ENCODE measurements at regions not wholly inside any gene's neighbourhood (a gene's known extent, or its start where the extent isn't known, plus 50 kb on each side); places are given as distances from the start of the nearest gene placed in this dataset.

DNA sequence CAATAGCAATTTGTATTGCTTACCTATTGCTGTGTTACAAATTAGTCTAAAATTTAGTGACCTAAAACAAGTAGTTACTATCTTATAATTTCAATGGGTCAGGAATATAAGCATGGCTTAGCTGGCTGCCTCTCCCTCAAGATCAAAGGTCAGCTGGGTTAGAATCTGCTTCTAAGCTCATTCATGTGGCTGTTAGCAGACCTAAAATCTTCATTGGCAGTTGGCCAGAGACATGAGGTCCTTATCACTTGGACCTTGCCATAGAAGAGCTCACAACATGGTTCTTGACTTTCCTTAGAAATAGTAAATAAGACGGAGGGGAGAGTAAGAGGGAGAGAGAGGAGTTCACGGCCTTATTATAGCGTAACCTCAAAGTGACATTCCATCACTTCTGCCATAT lies 468.0 kb downstream of the HTR7 start:
- H3K9me3 Mint-ChIP-seq, result no peaks in the 10 kb centered on the region
- POLR2A ChIA-PET, result no interaction called here
- no peak overlapping the region for H3K27ac Mint-ChIP-seq

DNA sequence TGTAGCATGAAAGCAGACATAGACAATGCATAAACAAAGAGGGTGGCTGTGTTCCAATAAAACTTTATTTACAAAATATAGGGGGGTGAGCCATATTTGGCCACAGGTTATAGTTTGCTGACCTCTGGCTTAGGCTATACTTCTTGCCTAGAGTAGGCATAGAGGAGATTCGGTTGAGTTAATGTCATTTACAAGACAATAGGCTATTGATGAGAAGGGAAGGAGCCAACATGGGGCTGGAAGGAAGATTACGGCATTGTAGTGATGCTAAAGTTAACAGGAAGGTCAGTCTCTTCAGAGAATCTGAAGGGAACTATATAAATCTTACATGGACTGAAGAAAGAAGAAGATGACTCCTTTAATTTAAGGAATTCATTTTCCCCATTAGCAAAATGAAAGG lies 463.5 kb downstream of the HTR7 start:
- Histone ChIP-seq H3K4me3 (ENCODE audit: control insufficient read depth in 1 of 2, extremely low read depth in 1 of 2, low read length in 1 of 2) (no peak overlapping the region), H3K36me3 (ENCODE audit: control insufficient read depth in 2 of 2, extremely low read depth in 1 of 2, insufficient read depth in 1 of 2, low read length in 1 of 2) (no peaks in the 10 kb centered on the region), H3K4me1 (ENCODE audit: control insufficient read depth in 1 of 2, extremely low read depth in 1 of 2, insufficient read depth in 2 of 2, low read length in 2 of 2) (no peaks in the 10 kb centered on the region), H3K9me3 (no peaks in the 10 kb centered on the region), H3K27me3 (replicated peaks in 1 of 2; ENCODE audit: control insufficient read depth in 2 of 2, extremely low read depth in 1 of 2, insufficient read depth in 2 of 2, low read length in 1 of 2) (no peaks in the 10 kb centered on the region), H3K27ac (ENCODE audit: low read length) (no peak overlapping the region)
- 67% methylated on average over 1 of the region's 2 CpGs for WGBS (ENCODE audit: insufficient coverage)
- ChIA-PET CTCF (no interaction called here), POLR2A (no interaction called here)
- DNase-seq, result no peak
- Mint-ChIP-seq H3K27ac (no peak overlapping the region), H3K9me3 (no peaks in the 10 kb centered on the region), H3K27me3 (no peaks in the 10 kb centered on the region), H3K4me3 (no peak overlapping the region), H3K36me3 (no peaks in the 10 kb centered on the region), H3K4me1 (no peaks in the 10 kb centered on the region)
- no peak for ATAC-seq (replicated peaks in 1 of 4)

More for the DNA sequence above, 468.0 kb downstream of the HTR7 start:
- DNase-seq (no peak), ATAC-seq (replicated peaks in 1 of 4) (no peak)
- Histone ChIP-seq H3K9me3 (no peaks in the 10 kb centered on the region), H3K27me3 (replicated peaks in 1 of 2; ENCODE audit: control insufficient read depth in 2 of 2, extremely low read depth in 1 of 2, insufficient read depth in 2 of 2, low read length in 1 of 2) (no peaks in the 10 kb centered on the region), H3K27ac (ENCODE audit: low read length) (no peak overlapping the region), H3K36me3 (ENCODE audit: control insufficient read depth in 2 of 2, extremely low read depth in 1 of 2, insufficient read depth in 1 of 2, low read length in 1 of 2) (no peaks in the 10 kb centered on the region), H3K4me3 (ENCODE audit: control insufficient read depth in 1 of 2, extremely low read depth in 1 of 2, low read length in 1 of 2) (no peak overlapping the region), H3K4me1 (ENCODE audit: control insufficient read depth in 1 of 2, extremely low read depth in 1 of 2, insufficient read depth in 2 of 2, low read length in 2 of 2) (no peaks in the 10 kb centered on the region)
- Mint-ChIP-seq H3K4me3 (no peak overlapping the region), H3K36me3 (no peaks in the 10 kb centered on the region), H3K4me1 (no peaks in the 10 kb centered on the region), H3K27me3 (no peaks in the 10 kb centered on the region)
- WGBS (ENCODE audit: insufficient coverage), result no CpG with 5 or more reads among the region's 3 CpGs
- CTCF ChIA-PET, result no interaction called here

DNA sequence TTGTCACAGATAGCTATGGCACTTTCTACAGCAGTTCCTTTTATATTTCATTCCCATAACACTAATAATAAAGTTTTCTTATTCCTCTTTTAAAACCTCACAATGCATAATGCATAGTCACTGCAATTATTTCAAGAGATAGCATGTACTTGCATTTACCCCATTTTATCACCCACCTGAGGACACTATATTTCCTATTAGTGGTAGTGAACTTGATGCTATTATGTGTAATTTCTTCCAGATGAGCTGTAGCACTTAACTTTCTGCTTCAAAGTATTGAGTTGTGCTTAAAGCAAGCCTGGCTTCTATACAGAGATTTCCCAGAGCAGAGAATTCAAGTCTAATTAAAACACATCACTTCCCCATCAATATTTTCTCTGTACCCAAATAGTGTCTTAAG lies 461.1 kb downstream of the HTR7 start:
- Histone ChIP-seq H3K27ac (ENCODE audit: low read length) (no peak overlapping the region), H3K4me1 (ENCODE audit: control insufficient read depth in 1 of 2, extremely low read depth in 1 of 2, insufficient read depth in 2 of 2, low read length in 2 of 2) (no peaks in the 10 kb centered on the region), H3K9me3 (no peaks in the 10 kb centered on the region), H3K4me3 (ENCODE audit: control insufficient read depth in 1 of 2, extremely low read depth in 1 of 2, low read length in 1 of 2) (no peak overlapping the region), H3K27me3 (replicated peaks in 1 of 2; ENCODE audit: control insufficient read depth in 2 of 2, extremely low read depth in 1 of 2, insufficient read depth in 2 of 2, low read length in 1 of 2) (no peaks in the 10 kb centered on the region), H3K36me3 (ENCODE audit: control insufficient read depth in 2 of 2, extremely low read depth in 1 of 2, insufficient read depth in 1 of 2, low read length in 1 of 2) (no peaks in the 10 kb centered on the region)
- ChIA-PET CTCF (no interaction called here), POLR2A (no interaction called here)
- no peak for ATAC-seq (replicated peaks in 1 of 4)
- Mint-ChIP-seq H3K9me3 (no peaks in the 10 kb centered on the region), H3K27ac (no peak overlapping the region), H3K4me3 (no peak overlapping the region), H3K4me1 (no peaks in the 10 kb centered on the region), H3K27me3 (no peaks in the 10 kb centered on the region), H3K36me3 (no peaks in the 10 kb centered on the region)
- no peak for DNase-seq

DNA sequence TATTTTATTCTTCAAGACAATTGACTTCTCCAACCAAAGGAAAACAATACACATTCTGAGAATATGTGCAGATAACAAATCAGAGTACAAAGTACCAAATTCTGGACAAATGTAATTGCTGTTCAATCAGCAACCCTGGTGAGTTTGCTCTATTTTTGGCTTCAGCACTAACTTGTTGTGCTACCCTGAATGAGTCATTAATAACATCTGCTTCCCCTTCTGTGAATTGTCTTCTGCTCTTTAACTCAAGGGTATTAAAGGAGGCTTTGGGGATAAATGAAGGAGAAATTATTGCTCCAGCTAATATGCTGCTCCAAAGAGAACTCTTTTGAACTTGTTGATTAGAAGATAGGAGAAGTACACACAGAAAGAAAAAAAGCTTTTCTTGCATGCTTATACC lies 459.3 kb downstream of the HTR7 start:
- no peaks in the 10 kb centered on the region for H3K9me3 Mint-ChIP-seq
- H3K4me1 ChIP-seq (ENCODE audit: control insufficient read depth in 1 of 2, extremely low read depth in 1 of 2, insufficient read depth in 2 of 2, low read length in 2 of 2), result no peaks in the 10 kb centered on the region
- no peaks in the 10 kb centered on the region for H3K36me3 Mint-ChIP-seq
- POLR2A ChIA-PET, result no interaction called here
- ATAC-seq (replicated peaks in 1 of 4) (no peak), DNase-seq (no peak)
- H3K4me1 Mint-ChIP-seq, result no peaks in the 10 kb centered on the region
- H3K4me3 ChIP-seq (ENCODE audit: control insufficient read depth in 1 of 2, extremely low read depth in 1 of 2, low read length in 1 of 2), result no peak overlapping the region
- H3K27ac Mint-ChIP-seq, result no peak overlapping the region
- H3K27ac ChIP-seq (ENCODE audit: low read length), result no peak overlapping the region
- CTCF ChIA-PET, result no interaction called here
- no peaks in the 10 kb centered on the region for H3K9me3 ChIP-seq
- no peaks in the 10 kb centered on the region for H3K27me3 Mint-ChIP-seq
- no peaks in the 10 kb centered on the region for H3K36me3 ChIP-seq (ENCODE audit: control insufficient read depth in 2 of 2, extremely low read depth in 1 of 2, insufficient read depth in 1 of 2, low read length in 1 of 2)
- no peaks in the 10 kb centered on the region for H3K27me3 ChIP-seq (replicated peaks in 1 of 2; ENCODE audit: control insufficient read depth in 2 of 2, extremely low read depth in 1 of 2, insufficient read depth in 2 of 2, low read length in 1 of 2)
- H3K4me3 Mint-ChIP-seq, result no peak overlapping the region

DNA sequence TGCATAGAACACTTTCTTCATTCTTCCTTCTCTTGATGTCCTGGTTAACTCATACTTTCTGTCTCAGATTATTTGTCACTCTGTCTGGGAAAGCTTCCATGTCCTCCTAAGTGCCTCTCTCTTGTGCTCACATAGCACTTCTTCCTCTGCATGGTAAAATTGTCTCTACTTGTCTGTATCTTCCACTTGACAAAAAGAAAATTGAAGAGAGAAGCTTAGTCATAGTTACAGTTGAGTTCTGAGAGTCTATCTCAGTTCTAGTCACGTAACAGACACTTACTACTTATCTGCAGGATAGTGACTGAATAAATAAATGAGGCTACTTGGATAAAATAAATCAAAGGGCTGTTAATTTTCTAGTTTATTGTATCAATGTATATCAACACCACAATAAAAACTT lies 458.1 kb downstream of the HTR7 start:
- no peak for DNase-seq
- ChIA-PET POLR2A (no interaction called here), CTCF (no interaction called here)
- H3K4me3 Mint-ChIP-seq, result no peak overlapping the region
- no peaks in the 10 kb centered on the region for H3K4me1 Mint-ChIP-seq
- no peak for ATAC-seq (replicated peaks in 1 of 4)
- Histone ChIP-seq H3K36me3 (ENCODE audit: control insufficient read depth in 2 of 2, extremely low read depth in 1 of 2, insufficient read depth in 1 of 2, low read length in 1 of 2) (no peaks in the 10 kb centered on the region), H3K27ac (ENCODE audit: low read length) (no peak overlapping the region), H3K27me3 (replicated peaks in 1 of 2; ENCODE audit: control insufficient read depth in 2 of 2, extremely low read depth in 1 of 2, insufficient read depth in 2 of 2, low read length in 1 of 2) (no peaks in the 10 kb centered on the region), H3K4me3 (ENCODE audit: control insufficient read depth in 1 of 2, extremely low read depth in 1 of 2, low read length in 1 of 2) (no peak overlapping the region), H3K4me1 (ENCODE audit: control insufficient read depth in 1 of 2, extremely low read depth in 1 of 2, insufficient read depth in 2 of 2, low read length in 2 of 2) (no peaks in the 10 kb centered on the region), H3K9me3 (no peaks in the 10 kb centered on the region)
- no peaks in the 10 kb centered on the region for H3K9me3 Mint-ChIP-seq
- WGBS (ENCODE audit: insufficient coverage), result no CpG with 5 or more reads among the region's 1 CpG
- H3K27me3 Mint-ChIP-seq, result no peaks in the 10 kb centered on the region
- no peak overlapping the region for H3K27ac Mint-ChIP-seq
- no peaks in the 10 kb centered on the region for H3K36me3 Mint-ChIP-seq

DNA sequence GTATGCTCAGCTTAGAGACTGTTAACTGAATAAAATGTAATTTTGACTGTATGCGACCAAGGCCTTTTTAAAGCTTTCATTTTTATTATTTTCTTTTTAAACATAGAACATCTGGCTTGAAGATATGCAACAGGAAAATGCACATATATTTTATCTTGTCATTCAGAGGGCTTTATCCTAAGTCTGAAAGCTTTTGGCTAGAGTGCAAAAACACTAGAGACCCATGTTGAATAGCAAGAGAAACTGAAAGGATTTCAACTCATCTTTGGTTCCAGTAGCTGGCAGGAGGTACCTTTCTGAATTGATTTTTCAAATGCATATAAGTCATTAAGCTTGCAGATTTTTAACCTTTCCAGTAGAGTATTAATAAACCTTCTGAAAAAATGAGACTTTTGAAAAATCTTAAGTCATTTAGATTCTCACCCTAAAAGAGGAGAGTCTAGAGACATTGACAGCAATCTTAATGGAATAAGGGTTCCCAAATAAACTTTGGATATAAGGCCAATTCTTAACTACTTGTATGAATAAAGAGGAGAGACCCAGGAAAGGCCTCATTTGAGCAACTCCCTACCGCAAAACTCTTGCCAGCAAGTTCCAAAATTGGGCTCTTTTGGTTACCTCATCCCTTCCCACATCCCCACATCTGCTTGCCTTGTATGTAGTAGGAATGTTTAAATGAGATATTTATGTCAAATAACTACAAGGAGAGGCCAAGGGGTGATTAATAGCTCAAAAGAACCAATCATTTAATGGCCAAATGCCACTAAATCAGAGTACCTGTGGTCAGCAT lies 454.4 kb downstream of the HTR7 start:
- DNase-seq (no peak), ATAC-seq (replicated peaks in 1 of 4) (no peak)
- Histone ChIP-seq H3K27me3 (replicated peaks in 1 of 2; ENCODE audit: control insufficient read depth in 2 of 2, extremely low read depth in 1 of 2, insufficient read depth in 2 of 2, low read length in 1 of 2) (no peaks in the 10 kb centered on the region), H3K4me3 (ENCODE audit: control insufficient read depth in 1 of 2, extremely low read depth in 1 of 2, low read length in 1 of 2) (no peak overlapping the region), H3K36me3 (ENCODE audit: control insufficient read depth in 2 of 2, extremely low read depth in 1 of 2, insufficient read depth in 1 of 2, low read length in 1 of 2) (no peaks in the 10 kb centered on the region), H3K4me1 (ENCODE audit: control insufficient read depth in 1 of 2, extremely low read depth in 1 of 2, insufficient read depth in 2 of 2, low read length in 2 of 2) (no peaks in the 10 kb centered on the region), H3K9me3 (no peaks in the 10 kb centered on the region), H3K27ac (ENCODE audit: low read length) (no peak overlapping the region)
- Mint-ChIP-seq H3K27me3 (peaks cover 0 to 3% of the 10 kb centered on the region in 2 donors), H3K27ac (no peak overlapping the region), H3K36me3 (no peaks in the 10 kb centered on the region), H3K4me1 (no peaks in the 10 kb centered on the region), H3K4me3 (no peak overlapping the region), H3K9me3 (no peaks in the 10 kb centered on the region)
- WGBS (ENCODE audit: insufficient coverage), result no CpG with 5 or more reads among the region's 2 CpGs
- POLR2A ChIA-PET, result no interaction called here
- CTCF ChIA-PET, result no interaction called here

DNA sequence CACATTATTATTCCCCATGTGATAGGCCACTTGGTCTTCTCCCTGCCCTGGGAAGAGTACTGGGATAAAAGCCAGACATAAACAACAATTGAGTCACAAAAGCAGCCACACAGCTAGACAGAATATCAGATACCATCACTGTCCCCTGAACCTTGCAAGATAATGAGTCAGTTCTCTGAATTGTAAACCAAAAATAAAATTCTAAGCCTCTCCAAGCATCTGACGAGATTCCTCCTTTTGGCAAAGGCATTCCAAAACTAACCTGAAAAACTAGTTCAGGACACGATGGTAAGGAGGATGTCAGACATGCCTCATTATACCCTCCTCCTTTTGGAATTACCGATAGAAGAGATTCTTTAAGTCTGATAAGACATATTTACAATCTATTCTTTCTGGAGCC lies 450.7 kb downstream of the HTR7 start:
- peaks cover 0 to 12% (median 5%) of the 10 kb centered on the region in 3 donors for H3K9me3 Mint-ChIP-seq
- peaks cover 0 to 3% of the 10 kb centered on the region in 2 donors for H3K27me3 Mint-ChIP-seq
- H3K4me3 ChIP-seq (ENCODE audit: control insufficient read depth in 1 of 2, extremely low read depth in 1 of 2, low read length in 1 of 2), result no peak overlapping the region
- H3K27ac ChIP-seq (ENCODE audit: low read length), result no peak overlapping the region
- no peaks in the 10 kb centered on the region for H3K36me3 Mint-ChIP-seq
- no peaks in the 10 kb centered on the region for H3K27me3 ChIP-seq (replicated peaks in 1 of 2; ENCODE audit: control insufficient read depth in 2 of 2, extremely low read depth in 1 of 2, insufficient read depth in 2 of 2, low read length in 1 of 2)
- CTCF ChIA-PET, result no interaction called here
- H3K4me1 Mint-ChIP-seq, result no peaks in the 10 kb centered on the region
- no peaks in the 10 kb centered on the region for H3K9me3 ChIP-seq
- WGBS (ENCODE audit: insufficient coverage), result no CpG with 5 or more reads among the region's 3 CpGs
- H3K27ac Mint-ChIP-seq, result no peak overlapping the region
- POLR2A ChIA-PET, result no interaction called here
- no peaks in the 10 kb centered on the region for H3K36me3 ChIP-seq (ENCODE audit: control insufficient read depth in 2 of 2, extremely low read depth in 1 of 2, insufficient read depth in 1 of 2, low read length in 1 of 2)
- no peaks in the 10 kb centered on the region for H3K4me1 ChIP-seq (ENCODE audit: control insufficient read depth in 1 of 2, extremely low read depth in 1 of 2, insufficient read depth in 2 of 2, low read length in 2 of 2)
- ATAC-seq (replicated peaks in 1 of 4), result no peak
- DNase-seq, result no peak
- no peak overlapping the region for H3K4me3 Mint-ChIP-seq

Data from T-cell (primary cell).